GM13976 (cell line): ENCODE measurements at regions not wholly inside any gene's neighbourhood (a gene's known extent, or its start where the extent isn't known, plus 50 kb on each side); places are given as distances from the start of the nearest gene placed in this dataset.

ENCODE experiments used
- DNase-seq: peaks from one replicate; pipeline ENCODE4 v3.0.0; 2012; ENCODE audit warnings: low spot score
- CTCF ChIP-seq: IDR thresholded peaks from 2 replicates; pipeline ENCODE4 v1.5.1; 2012; ENCODE audit warnings: borderline replicate concordance, mild to moderate bottlenecking; ENCODE audit not compliant: insufficient read depth; ENCODE audit errors: extremely low read depth, missing control alignments, control extremely low read depth
- in situ Hi-C: fragments of 300-500 bp; cut with MboI; formaldehyde crosslinking; loops from one replicate; pipeline ENCODE4 v1.12.0; 2022; ENCODE audit warnings: low sequenced_read_pairs, mixed read lengths, inconsistent platforms; ENCODE audit not compliant: unreplicated experiment

GRCh38 chr9:103261951-103262350 is 266.8 kb downstream of the CYLC2 start:
- DNase-seq: no peak
- in situ Hi-C loops: no loop called here
- no peak for TF ChIP-seq CTCF

- no peak for DNase-seq
- in situ Hi-C loops: no loop called here
- no peak for TF ChIP-seq CTCF
Observed at GRCh38 chr9:103266064-103266463, 270.9 kb downstream of the CYLC2 start.

GRCh38 chr9:103277240-103277639 is 282.1 kb downstream of the CYLC2 start:
- DNase-seq: no peak
- TF ChIP-seq CTCF: no peak
- in situ Hi-C loops: no loop called here

- TF ChIP-seq CTCF: no peak
- no peak for DNase-seq
- in situ Hi-C loops: no loop called here
Observed at GRCh38 chr9:103281126-103281525, 286.0 kb downstream of the CYLC2 start.

GRCh38 chr9:103287361-103287760 is 292.2 kb downstream of the CYLC2 start:
- no peak for DNase-seq
- in situ Hi-C loops: no loop called here
- TF ChIP-seq CTCF: no peak

- in situ Hi-C loops: no loop called here
- DNase-seq: no peak
- no peak for TF ChIP-seq CTCF
Observed at GRCh38 chr9:103296189-103296588, 301.1 kb downstream of the CYLC2 start.

GRCh38 chr9:103301051-103301450 is 305.9 kb downstream of the CYLC2 start:
- DNase-seq: no peak
- in situ Hi-C loops: no loop called here
- no peak for TF ChIP-seq CTCF
